ENCODE measurements at regions not wholly inside any gene's neighbourhood (a gene's known extent, or its start where the extent isn't known, plus 50 kb on each side); places are given as distances from the start of the nearest gene placed in this dataset.

GRCh38 chr10:130777507-130778165, 533.9 kb downstream of the TCERG1L start:
- BruUV-seq (replicated peaks) = no TSS peak
- CTCF ChIA-PET = no interaction called here
- no peak for TF ChIP-seq CTCF (IDR thresholded peaks at IDR 0.05; ENCODE audit: unreplicated experiment)
- H3K4me3 Mint-ChIP-seq (ENCODE audit: unreplicated experiment) = no peak overlapping the region
- H3K36me3 Mint-ChIP-seq (ENCODE audit: insufficient read depth, unreplicated experiment) = no peaks in the 10 kb centered on the region
- peaks cover 22% of the 10 kb centered on the region for H3K9me3 Mint-ChIP-seq (ENCODE audit: unreplicated experiment)
- H3K4me1 Mint-ChIP-seq (ENCODE audit: insufficient read depth, unreplicated experiment) = no peaks in the 10 kb centered on the region
- DNase-seq (ENCODE audit: unreplicated experiment) = no peak
- intact Hi-C loops (cut with micrococcal nuclease) = no loop called here
- POLR2A ChIA-PET = no interaction called here
- no peak overlapping the region for H3K27ac Mint-ChIP-seq (ENCODE audit: low read depth, unreplicated experiment)
- H3K27me3 Mint-ChIP-seq (ENCODE audit: insufficient read depth, unreplicated experiment) = no peaks in the 10 kb centered on the region

GRCh38 chr10:130778166-130778545, 533.4 kb downstream of the TCERG1L start:
- Mint-ChIP-seq H3K4me1 (ENCODE audit: insufficient read depth, unreplicated experiment) (no peaks in the 10 kb centered on the region), H3K9me3 (ENCODE audit: unreplicated experiment) (peaks cover 22% of the 10 kb centered on the region), H3K27ac (ENCODE audit: low read depth, unreplicated experiment) (no peak overlapping the region), H3K27me3 (ENCODE audit: insufficient read depth, unreplicated experiment) (no peaks in the 10 kb centered on the region), H3K36me3 (ENCODE audit: insufficient read depth, unreplicated experiment) (no peaks in the 10 kb centered on the region), H3K4me3 (ENCODE audit: unreplicated experiment) (no peak overlapping the region)
- intact Hi-C loops (cut with micrococcal nuclease) = no loop called here
- no TSS peak for BruUV-seq (replicated peaks)
- no peak for DNase-seq (ENCODE audit: unreplicated experiment)
- no peak for TF ChIP-seq CTCF (IDR thresholded peaks at IDR 0.05; ENCODE audit: unreplicated experiment)
- ChIA-PET CTCF (interaction anchor here (0.6 kb wide), 1 partner anchor 1092 kb away, joined by 3 read pairs; no protein-coding TSS in a partner anchor), POLR2A (no interaction called here)

GRCh38 chr10:130780763-130781162, 530.8 kb downstream of the TCERG1L start:
- H3K9me3 Mint-ChIP-seq (ENCODE audit: unreplicated experiment) = peaks cover 30% of the 10 kb centered on the region
- H3K36me3 Mint-ChIP-seq (ENCODE audit: insufficient read depth, unreplicated experiment) = no peaks in the 10 kb centered on the region
- no peak for TF ChIP-seq CTCF (IDR thresholded peaks at IDR 0.05; ENCODE audit: unreplicated experiment)
- POLR2A ChIA-PET = no interaction called here
- DNase-seq (ENCODE audit: unreplicated experiment) = no peak
- H3K27ac Mint-ChIP-seq (ENCODE audit: low read depth, unreplicated experiment) = no peak overlapping the region
- H3K4me1 Mint-ChIP-seq (ENCODE audit: insufficient read depth, unreplicated experiment) = no peaks in the 10 kb centered on the region
- no peak overlapping the region for H3K4me3 Mint-ChIP-seq (ENCODE audit: unreplicated experiment)
- intact Hi-C loops (cut with micrococcal nuclease) = no loop called here
- no TSS peak for BruUV-seq (replicated peaks)
- CTCF ChIA-PET = no interaction called here
- no peaks in the 10 kb centered on the region for H3K27me3 Mint-ChIP-seq (ENCODE audit: insufficient read depth, unreplicated experiment)

GRCh38 chr10:130781206-130781605, 530.3 kb downstream of the TCERG1L start:
- intact Hi-C loops (cut with micrococcal nuclease) = no loop called here
- Mint-ChIP-seq H3K4me1 (ENCODE audit: insufficient read depth, unreplicated experiment) (no peaks in the 10 kb centered on the region), H3K36me3 (ENCODE audit: insufficient read depth, unreplicated experiment) (no peaks in the 10 kb centered on the region), H3K27me3 (ENCODE audit: insufficient read depth, unreplicated experiment) (no peaks in the 10 kb centered on the region), H3K27ac (ENCODE audit: low read depth, unreplicated experiment) (no peak overlapping the region), H3K4me3 (ENCODE audit: unreplicated experiment) (no peak overlapping the region), H3K9me3 (ENCODE audit: unreplicated experiment) (peaks cover 29% of the 10 kb centered on the region)
- DNase-seq (ENCODE audit: unreplicated experiment) = no peak
- POLR2A ChIA-PET = interaction anchor here (0.6 kb wide), 1 partner anchor 251 kb away, joined by 4 read pairs; no protein-coding TSS in a partner anchor
- CTCF ChIA-PET = no interaction called here
- no TSS peak for BruUV-seq (replicated peaks)
- no peak for TF ChIP-seq CTCF (IDR thresholded peaks at IDR 0.05; ENCODE audit: unreplicated experiment)

Data from MCF 10A (cell line).